Stomach (tissue), 4 donors: ENCODE measurements at regions not wholly inside any gene's neighbourhood (a gene's known extent, or its start where the extent isn't known, plus 50 kb on each side); places are given as distances from the start of the nearest gene placed in this dataset.
"Not testable (repeated sequence)": the region's sequence is repeated elsewhere in the genome, so short reads cannot be mapped to it uniquely, and the experiment has no call there.

ENCODE experiments used
- CTCF ChIP-seq, 7 experiments: fragments of 450-650 bp in 4 of 7; fragments of 200-600 bp in 3 of 7; sonication (generic) in 3 of 7; IDR thresholded peaks; one replicate each; pipeline ENCODE4 v1.5.1; 2016 to 2019; ENCODE audit warnings: antibody characterized with exemption in 7 of 7, control low read depth in 2 of 7, mild to moderate bottlenecking in 1 of 7
- POLR2A ChIP-seq, 4 donors: fragments of 450-650 bp; IDR thresholded peaks; one replicate each; pipeline ENCODE4 v1.6.1; 2016; ENCODE audit warnings: antibody characterized with exemption in 4 of 4, control low read depth in 2 of 4, mild to moderate bottlenecking in 1 of 4, moderate library complexity in 1 of 4
- POLR2AphosphoS5 ChIP-seq, 3 donors: sonication (generic); formaldehyde crosslinking; IDR thresholded peaks; one replicate each; pipeline ENCODE4 v1.6.1; 2016; ENCODE audit warnings: antibody characterized with exemption in 3 of 3

- not testable (repeated sequence) for TF ChIP-seq CTCF, POLR2A, POLR2AphosphoS5 (IDR thresholded peaks at IDR 0.05)
Measured at GRCh38 chr9:40892315-40892714, 236.2 kb downstream of the FOXD4L6 start.
